Lower lobe of right lung (tissue), 2 donors: ENCODE measurements at regions not wholly inside any gene's neighbourhood (a gene's known extent, or its start where the extent isn't known, plus 50 kb on each side); places are given as distances from the start of the nearest gene placed in this dataset.

Source experiments
- ATAC-seq, 2 donors: fragments of 200-7000 bp; cut with Tn5 transposase; one replicate each; pipeline ENCODE4 v1.9.1; 2020 to 2022; ENCODE audit warnings: mild to moderate bottlenecking in 2 of 2, moderate library complexity in 2 of 2
- DNase-seq: peaks from one replicate; pipeline ENCODE4 v3.0.0-alpha.2; 2020
- H3K27ac ChIP-seq: fragments of 200-600 bp; one replicate; pipeline ENCODE4 v1.8.0; 2022
- H3K27me3 ChIP-seq: fragments of 200-600 bp; one replicate; pipeline ENCODE4 v1.8.0; 2022; ENCODE audit warnings: low read depth
- H3K36me3 ChIP-seq: fragments of 200-600 bp; one replicate; pipeline ENCODE4 v1.8.0; 2022; ENCODE audit warnings: mild to moderate bottlenecking
- H3K4me1 ChIP-seq: fragments of 200-600 bp; one replicate; pipeline ENCODE4 v1.8.0; 2022
- H3K4me3 ChIP-seq: fragments of 200-600 bp; one replicate; pipeline ENCODE4 v1.8.0; 2022; ENCODE audit warnings: mild to moderate bottlenecking
- H3K9me3 ChIP-seq: fragments of 200-600 bp; one replicate; pipeline ENCODE4 v1.8.0; 2022
- intact Hi-C: fragments of 100-400 bp; cut with DNase I; formaldehyde crosslinking; loops from one replicate; pipeline ENCODE4 v1.11.0; 2022
- TF ChIP-seq, protein P1 (sequence below): fragments of 200-600 bp; IDR thresholded peaks from one replicate; pipeline ENCODE4 v1.8.0; 2022; ENCODE audit warnings: antibody characterized with exemption, mild to moderate bottlenecking
- donor health status: DM: no; HTN: yes; CAD: no; lungs with severe emphysema.

DNA sequence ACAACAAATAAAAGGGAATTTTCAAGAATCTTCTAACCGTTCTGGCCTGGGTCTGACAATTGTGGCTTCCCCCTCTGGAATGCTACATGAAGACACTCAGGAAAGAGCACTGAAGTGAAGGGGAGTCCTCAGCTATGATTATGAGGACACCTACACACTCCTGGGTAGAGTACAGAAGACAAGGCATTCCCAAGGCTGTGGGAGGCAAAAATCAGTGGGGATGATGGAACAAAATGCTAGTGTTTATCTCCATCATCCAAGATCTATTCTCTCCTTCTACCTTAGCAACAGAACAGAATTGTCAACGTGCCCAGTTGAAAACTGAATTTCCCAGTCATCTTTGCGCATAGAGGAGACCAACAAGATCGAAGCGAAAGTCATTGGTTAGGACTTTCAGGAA is 130.1 kb upstream of the LARP1 start:
- Histone ChIP-seq H3K27ac (no peak overlapping the region), H3K9me3 (no peaks in the 10 kb centered on the region), H3K36me3 (no peaks in the 10 kb centered on the region), H3K4me3 (no peak overlapping the region), H3K27me3 (no peaks in the 10 kb centered on the region), H3K4me1 (no peaks in the 10 kb centered on the region)
- ATAC-seq (no peak), DNase-seq (no peak)
- TF ChIP-seq, protein P1, sequence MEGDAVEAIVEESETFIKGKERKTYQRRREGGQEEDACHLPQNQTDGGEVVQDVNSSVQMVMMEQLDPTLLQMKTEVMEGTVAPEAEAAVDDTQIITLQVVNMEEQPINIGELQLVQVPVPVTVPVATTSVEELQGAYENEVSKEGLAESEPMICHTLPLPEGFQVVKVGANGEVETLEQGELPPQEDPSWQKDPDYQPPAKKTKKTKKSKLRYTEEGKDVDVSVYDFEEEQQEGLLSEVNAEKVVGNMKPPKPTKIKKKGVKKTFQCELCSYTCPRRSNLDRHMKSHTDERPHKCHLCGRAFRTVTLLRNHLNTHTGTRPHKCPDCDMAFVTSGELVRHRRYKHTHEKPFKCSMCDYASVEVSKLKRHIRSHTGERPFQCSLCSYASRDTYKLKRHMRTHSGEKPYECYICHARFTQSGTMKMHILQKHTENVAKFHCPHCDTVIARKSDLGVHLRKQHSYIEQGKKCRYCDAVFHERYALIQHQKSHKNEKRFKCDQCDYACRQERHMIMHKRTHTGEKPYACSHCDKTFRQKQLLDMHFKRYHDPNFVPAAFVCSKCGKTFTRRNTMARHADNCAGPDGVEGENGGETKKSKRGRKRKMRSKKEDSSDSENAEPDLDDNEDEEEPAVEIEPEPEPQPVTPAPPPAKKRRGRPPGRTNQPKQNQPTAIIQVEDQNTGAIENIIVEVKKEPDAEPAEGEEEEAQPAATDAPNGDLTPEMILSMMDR, result no peak
- intact Hi-C loops, result no loop called here

DNA sequence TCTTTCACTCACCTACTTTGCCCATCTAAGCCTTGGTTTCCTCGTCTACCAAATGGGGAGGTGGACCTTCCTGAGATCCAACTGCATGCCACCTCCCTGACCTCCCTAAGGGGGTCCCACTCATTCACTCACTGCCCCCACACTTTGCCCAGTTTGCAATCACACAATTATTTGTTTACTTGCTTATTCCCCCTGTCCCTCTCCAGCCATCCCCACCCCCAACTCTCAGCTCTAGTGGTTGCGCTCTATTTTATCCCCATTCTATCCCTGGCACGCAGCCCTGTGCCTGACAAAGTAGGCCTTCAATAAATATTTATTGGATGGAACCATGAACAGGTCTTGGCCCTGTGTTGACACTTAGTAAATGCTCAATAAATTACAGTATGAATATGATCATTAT is 130.8 kb upstream of the LARP1 start:
- Histone ChIP-seq H3K4me1 (no peaks in the 10 kb centered on the region), H3K36me3 (no peaks in the 10 kb centered on the region), H3K27me3 (no peaks in the 10 kb centered on the region), H3K9me3 (no peaks in the 10 kb centered on the region), H3K4me3 (no peak overlapping the region), H3K27ac (no peak overlapping the region)
- ATAC-seq (no peak), DNase-seq (no peak)
- TF ChIP-seq, protein P1, result no peak
- intact Hi-C loops, result no loop called here

DNA sequence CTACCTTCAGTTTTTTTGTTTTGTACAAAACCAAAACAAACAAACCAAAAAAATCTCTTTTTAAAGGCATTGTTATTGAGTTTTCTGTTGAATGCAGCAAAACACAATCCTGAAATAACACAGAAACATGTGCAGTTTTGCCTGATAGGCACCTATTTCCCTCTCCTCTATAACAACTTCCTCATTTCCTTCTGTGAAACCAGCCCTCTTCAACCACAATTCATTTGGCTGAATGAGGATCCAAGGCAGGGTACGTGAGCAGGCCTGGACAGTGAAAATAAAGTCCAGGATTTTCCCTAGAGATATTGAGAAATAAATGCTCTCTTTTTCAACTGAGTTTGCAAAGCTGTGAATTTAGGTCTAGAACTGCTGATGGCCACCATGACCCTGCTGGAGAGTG is 134.8 kb upstream of the LARP1 start:
- TF ChIP-seq, protein P1, result no peak
- Histone ChIP-seq H3K27me3 (no peaks in the 10 kb centered on the region), H3K27ac (no peak overlapping the region), H3K36me3 (no peaks in the 10 kb centered on the region), H3K4me1 (no peaks in the 10 kb centered on the region), H3K4me3 (no peak overlapping the region), H3K9me3 (no peaks in the 10 kb centered on the region)
- ATAC-seq (no peak), DNase-seq (no peak)
- intact Hi-C loops, result no loop called here

DNA sequence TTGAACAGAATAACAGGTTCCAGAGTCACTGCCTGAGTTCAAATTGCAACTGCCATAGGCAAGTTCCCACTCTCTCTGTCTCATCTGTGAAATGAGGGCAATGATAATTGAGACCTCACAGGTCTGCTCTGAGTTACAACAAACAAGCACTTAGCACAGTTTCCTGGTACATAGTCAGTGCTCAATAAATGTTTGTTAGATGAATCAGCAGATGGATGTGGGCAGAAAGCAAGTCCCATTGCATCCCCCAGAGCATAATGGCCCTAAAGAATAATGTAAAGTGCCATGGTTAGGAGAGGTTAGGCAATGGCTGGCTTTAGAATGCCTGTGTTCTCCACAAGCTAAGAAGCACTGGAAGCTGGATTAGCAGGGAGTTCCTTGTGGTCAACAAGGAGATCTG is 136.5 kb upstream of the LARP1 start:
- Histone ChIP-seq H3K27me3 (no peaks in the 10 kb centered on the region), H3K27ac (no peak overlapping the region), H3K4me1 (no peaks in the 10 kb centered on the region), H3K36me3 (no peaks in the 10 kb centered on the region), H3K4me3 (no peak overlapping the region), H3K9me3 (no peaks in the 10 kb centered on the region)
- TF ChIP-seq, protein P1, result no peak
- intact Hi-C loops, result no loop called here
- no peak for ATAC-seq
- DNase-seq, result no peak

DNA sequence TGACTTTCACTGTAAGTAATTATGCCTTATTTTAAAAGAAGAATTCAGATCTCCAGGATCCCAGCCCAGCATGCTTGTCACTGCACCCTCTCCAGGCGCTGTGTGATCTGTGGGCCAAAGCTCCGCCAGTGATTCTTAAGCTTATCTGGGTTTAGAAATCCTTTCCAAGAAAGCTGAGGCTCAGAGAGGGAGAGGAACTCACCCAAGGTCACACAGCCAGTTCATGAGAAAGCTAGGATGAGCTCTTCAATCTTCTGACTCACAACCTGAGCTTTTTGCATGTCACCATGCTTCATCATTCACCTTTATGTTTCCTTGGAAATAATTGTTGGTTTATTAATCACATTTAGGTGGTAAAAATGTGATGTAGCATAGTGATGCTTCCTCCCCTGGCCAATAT is 136.6 kb upstream of the HAND1 start:
- Histone ChIP-seq H3K36me3 (no peaks in the 10 kb centered on the region), H3K27me3 (peaks cover 32% of the 10 kb centered on the region), H3K27ac (no peak overlapping the region), H3K4me1 (peaks cover 12% of the 10 kb centered on the region), H3K4me3 (no peak overlapping the region), H3K9me3 (no peaks in the 10 kb centered on the region)
- DNase-seq, result no peak
- no peak for ATAC-seq
- intact Hi-C loops, result no loop called here
- TF ChIP-seq, protein P1, result no peak

DNA sequence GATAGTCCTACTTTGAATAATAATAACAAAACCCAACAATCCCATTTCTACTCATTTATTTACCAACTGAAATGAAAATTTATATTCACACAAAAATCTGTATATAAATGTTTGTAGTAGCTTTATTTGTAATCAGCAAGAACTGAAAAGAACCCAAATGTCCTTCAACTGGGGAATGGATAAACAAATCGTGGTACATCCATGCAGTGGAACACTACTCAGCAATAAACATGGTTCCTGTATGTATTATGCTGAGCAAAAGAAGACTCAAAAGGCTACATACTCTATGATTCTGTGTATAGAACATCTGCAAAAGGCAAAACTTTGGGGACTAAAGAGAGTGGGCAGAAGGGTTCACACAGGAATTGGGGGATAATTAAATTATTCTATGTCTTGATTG is 136.1 kb upstream of the HAND1 start:
- peaks cover 12% of the 10 kb centered on the region for H3K4me1 ChIP-seq
- no peak overlapping the region for H3K27ac ChIP-seq
- TF ChIP-seq, protein P1, result no peak
- no peaks in the 10 kb centered on the region for H3K9me3 ChIP-seq
- H3K36me3 ChIP-seq, result no peaks in the 10 kb centered on the region
- H3K27me3 ChIP-seq, result peaks cover 37% of the 10 kb centered on the region
- DNase-seq (no peak), ATAC-seq (no peak)
- intact Hi-C loops, result no loop called here
- no peak overlapping the region for H3K4me3 ChIP-seq
